DND-41 (cell line): ENCODE measurements at regions not wholly inside any gene's neighbourhood (a gene's known extent, or its start where the extent isn't known, plus 50 kb on each side); places are given as distances from the start of the nearest gene placed in this dataset.
A peak's percentile ranks its signal among the peaks of the same experiment; 100 is the strongest.

Experiments
- ATAC-seq: fragments of 200-7000 bp; cut with Tn5 transposase; 3 replicates; pipeline ENCODE4 v1.9.1; 2021; ENCODE audit warnings: low read depth; ENCODE audit not compliant: insufficient read depth
- DNase-seq: peaks from one replicate; pipeline ENCODE4 v3.0.0-alpha.2; 2020
- H2AFZ ChIP-seq: 2 replicates; pipeline ENCODE4 v1.6.0; 2012; ENCODE audit warnings: low read depth, low read length
- H3K27ac ChIP-seq: 2 replicates; pipeline ENCODE4 v1.5.1; 2012; ENCODE audit warnings: low read length, inconsistent platforms
- H3K27me3 ChIP-seq: fragments of 200-600 bp; sonication (generic); 2 replicates; pipeline ENCODE4 v1.6.0; 2012; ENCODE audit warnings: low read length, mild to moderate bottlenecking, inconsistent platforms; ENCODE audit not compliant: insufficient read depth, poor library complexity
- H3K36me3 ChIP-seq: 2 replicates; pipeline ENCODE4 v1.5.1; 2012; ENCODE audit warnings: low read length, inconsistent platforms; ENCODE audit not compliant: insufficient read depth
- H3K4me1 ChIP-seq: 2 replicates; pipeline ENCODE4 v1.5.1; 2012; ENCODE audit warnings: mild to moderate bottlenecking, low read length; ENCODE audit not compliant: insufficient read depth
- H3K4me2 ChIP-seq: 2 replicates; pipeline ENCODE4 v1.6.0; 2012; ENCODE audit warnings: mild to moderate bottlenecking, moderate library complexity, low read length, inconsistent platforms; ENCODE audit not compliant: insufficient read depth
- H3K4me3 ChIP-seq, 2 experiments: fragments of 200-600 bp in 1 of 2; shearing (Covaris generic) in 1 of 2; 2 replicates each; pipeline ENCODE4 v1.5.1; 2012 to 2016; ENCODE audit warnings: inconsistent platforms in 2 of 2, low read length in 2 of 2, mild to moderate bottlenecking in 2 of 2, low read depth in 1 of 2, moderate library complexity in 1 of 2
- H3K79me2 ChIP-seq: 2 replicates; pipeline ENCODE4 v1.6.0; 2012; ENCODE audit warnings: low read length, inconsistent platforms; ENCODE audit not compliant: insufficient read depth
- H3K9ac ChIP-seq: 2 replicates; pipeline ENCODE4 v1.6.0; 2012; ENCODE audit warnings: low read depth, mild to moderate bottlenecking, inconsistent platforms, low read length, moderate library complexity
- H3K9me3 ChIP-seq: 2 replicates; pipeline ENCODE4 v1.5.1; 2012; ENCODE audit warnings: low read length, moderate library complexity, mild to moderate bottlenecking, inconsistent platforms; ENCODE audit not compliant: insufficient read depth, severe bottlenecking
- H4K20me1 ChIP-seq: 2 replicates; pipeline ENCODE4 v1.6.0; 2012; ENCODE audit warnings: low read length; ENCODE audit not compliant: insufficient read depth
- EZH2 ChIP-seq: IDR thresholded peaks from 3 replicates; pipeline ENCODE4 v1.6.1; 2012; ENCODE audit warnings: borderline replicate concordance, low read depth, mild to moderate bottlenecking, moderate library complexity, low read length, inconsistent platforms; ENCODE audit not compliant: severe bottlenecking
- TF ChIP-seq, protein P1 (sequence below): IDR thresholded peaks from 2 replicates; pipeline ENCODE4 v1.5.1; 2012; ENCODE audit warnings: borderline replicate concordance, low read length, moderate library complexity, mild to moderate bottlenecking; ENCODE audit not compliant: poor library complexity, severe bottlenecking; ENCODE audit errors: extremely low read depth

GRCh38 chr5:166073901-166074581 lies 2217.4 kb upstream of the WWC1 start:
- Histone ChIP-seq H3K79me2 (no peaks in the 10 kb centered on the region), H2AFZ (0 out of 2 replicates have a peak overlapping the region, but pooled peaks have one; percentile 31), H3K27me3 (no peaks in the 10 kb centered on the region), H3K36me3 (no peaks in the 10 kb centered on the region), H3K27ac (0 out of 2 replicates have a peak overlapping the region, but pooled peaks have one; percentile 35), H4K20me1 (no peaks in the 10 kb centered on the region), H3K9ac (no peak overlapping the region), H3K4me3 (no peak overlapping the region), H3K4me1 (peaks cover 37% of the 10 kb centered on the region), H3K4me2 (no peak overlapping the region), H3K9me3 (no peaks in the 10 kb centered on the region)
- no peak for DNase-seq
- no peak for ATAC-seq
- TF ChIP-seq EZH2 = no peak
- TF ChIP-seq, protein P1, sequence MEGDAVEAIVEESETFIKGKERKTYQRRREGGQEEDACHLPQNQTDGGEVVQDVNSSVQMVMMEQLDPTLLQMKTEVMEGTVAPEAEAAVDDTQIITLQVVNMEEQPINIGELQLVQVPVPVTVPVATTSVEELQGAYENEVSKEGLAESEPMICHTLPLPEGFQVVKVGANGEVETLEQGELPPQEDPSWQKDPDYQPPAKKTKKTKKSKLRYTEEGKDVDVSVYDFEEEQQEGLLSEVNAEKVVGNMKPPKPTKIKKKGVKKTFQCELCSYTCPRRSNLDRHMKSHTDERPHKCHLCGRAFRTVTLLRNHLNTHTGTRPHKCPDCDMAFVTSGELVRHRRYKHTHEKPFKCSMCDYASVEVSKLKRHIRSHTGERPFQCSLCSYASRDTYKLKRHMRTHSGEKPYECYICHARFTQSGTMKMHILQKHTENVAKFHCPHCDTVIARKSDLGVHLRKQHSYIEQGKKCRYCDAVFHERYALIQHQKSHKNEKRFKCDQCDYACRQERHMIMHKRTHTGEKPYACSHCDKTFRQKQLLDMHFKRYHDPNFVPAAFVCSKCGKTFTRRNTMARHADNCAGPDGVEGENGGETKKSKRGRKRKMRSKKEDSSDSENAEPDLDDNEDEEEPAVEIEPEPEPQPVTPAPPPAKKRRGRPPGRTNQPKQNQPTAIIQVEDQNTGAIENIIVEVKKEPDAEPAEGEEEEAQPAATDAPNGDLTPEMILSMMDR = no peak

DNA sequence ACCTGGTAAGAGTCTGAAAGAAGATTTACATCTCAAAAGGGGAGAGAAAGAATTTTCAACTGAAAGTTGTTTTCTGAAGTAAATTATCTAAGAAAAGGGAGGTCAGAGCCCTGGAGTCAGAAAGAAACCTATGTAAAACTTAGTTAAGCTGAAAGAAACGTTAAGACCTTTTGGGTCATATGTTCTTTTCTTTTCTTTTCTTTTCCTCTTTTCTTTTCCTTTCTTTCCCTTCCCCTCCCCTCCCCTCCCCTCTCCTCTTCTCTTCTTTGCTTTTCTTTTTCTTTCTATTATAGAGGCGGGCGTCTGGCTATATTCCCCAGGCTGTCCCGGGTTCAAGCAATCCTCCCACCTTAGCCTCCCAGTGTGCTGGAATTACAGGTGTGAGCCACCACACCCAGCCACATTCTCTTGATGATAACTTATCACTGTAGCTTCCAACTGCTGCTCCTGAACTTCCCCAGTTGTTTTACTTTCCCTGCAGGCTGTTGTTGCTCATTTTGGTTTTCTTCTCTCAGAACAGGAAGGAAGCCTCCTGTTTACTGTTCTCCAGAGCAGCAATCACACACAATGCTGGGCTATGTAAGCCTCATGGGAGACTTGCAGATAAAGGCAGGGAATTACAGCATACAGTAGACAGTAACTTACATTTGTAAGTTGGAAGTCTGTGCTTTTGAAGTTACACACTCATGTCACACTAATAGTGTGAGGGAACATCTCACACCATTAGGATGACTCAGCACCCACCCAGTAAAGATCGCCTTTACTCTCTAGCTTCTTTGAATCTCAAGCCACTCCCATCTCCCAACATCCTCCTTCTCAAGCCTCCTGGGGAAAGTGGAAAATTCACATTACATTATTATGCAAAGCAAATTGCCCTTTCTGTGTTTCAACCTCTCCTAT lies 2216.6 kb upstream of the WWC1 start:
- Histone ChIP-seq H3K9ac (no peak overlapping the region; the same call in 1 of the 2 replicates), H3K36me3 (no peaks in the 10 kb centered on the region), H3K27ac (peak overlapping the region; percentile 45), H3K79me2 (no peaks in the 10 kb centered on the region), H2AFZ (peak overlapping the region; percentile 54; the same call in 1 of the 2 replicates), H4K20me1 (no peaks in the 10 kb centered on the region), H3K27me3 (no peaks in the 10 kb centered on the region), H3K9me3 (no peaks in the 10 kb centered on the region), H3K4me2 (no peak overlapping the region), H3K4me3 (no peak overlapping the region), H3K4me1 (peaks cover 37% of the 10 kb centered on the region)
- ATAC-seq (no peak), DNase-seq (no peak)
- no peak for TF ChIP-seq EZH2
- TF ChIP-seq, protein P1 = no peak

GRCh38 chr5:166083183-166083959 lies 2208.1 kb upstream of the WWC1 start:
- Histone ChIP-seq H3K4me1 (peaks cover 19% of the 10 kb centered on the region), H2AFZ (peak overlapping the region; percentile 30; the same call in 1 of the 2 replicates), H3K79me2 (no peaks in the 10 kb centered on the region), H3K27me3 (no peaks in the 10 kb centered on the region), H3K9me3 (no peaks in the 10 kb centered on the region), H3K4me3 (no peak overlapping the region), H3K9ac (no peak overlapping the region), H3K4me2 (no peak overlapping the region), H3K36me3 (no peaks in the 10 kb centered on the region), H3K27ac (peak overlapping the region; percentile 59), H4K20me1 (no peaks in the 10 kb centered on the region)
- no peak for DNase-seq
- no peak for ATAC-seq
- TF ChIP-seq, protein P1 = peak; percentile 25
- no peak for TF ChIP-seq EZH2
